K562 (cell line): ENCODE measurements at regions not wholly inside any gene's neighbourhood (a gene's known extent, or its start where the extent isn't known, plus 50 kb on each side); places are given as distances from the start of the nearest gene placed in this dataset.

Experiments used
- ATAC-seq: fragments of 200-7000 bp; cut with Tn5 transposase; 3 replicates; pipeline ENCODE4 v1.9.1; 2020; ENCODE audit warnings: moderate library complexity
- BruUV-seq: library from RNA; stranded (reverse); fragments of 400-500 nt; replicated peaks from 2 replicates; lab custom pipeline; 2021; lab: Mats Ljungman, UMichigan
- CTCF ChIA-PET: fragments of 300-600 bp; formaldehyde crosslinking; extraction: SDS; loops from one replicate; lab custom pipeline; 2021; ENCODE audit warnings: low intra/inter-chr PET ratio; lab: Yijun Ruan, JAX
- POLR2A ChIA-PET: fragments of 300-600, 350-650 bp; sonication (Branson Sonifier 250); formaldehyde crosslinking; extraction: SDS; loops from one replicate; lab custom pipeline; 2021; ENCODE audit warnings: antibody characterized with exemption, inconsistent platforms; lab: Yijun Ruan, JAX
- DNase-seq, 4 experiments: peaks; one replicate each; pipeline versions ENCODE4 v3.0.0 to v3.0.0-alpha.2; 2011 to 2018; ENCODE audit warnings: low spot score in 3 of 4, mixed read lengths in 3 of 4; ENCODE audit errors: extremely low read depth in 1 of 4
- FAIRE-seq: peaks from 2 replicates; lab custom pipeline; 2011; peaks lifted over from hg19 to GRCh38; lab: Jason Lieb, UNC
- H2AFZ ChIP-seq: 2 replicates; pipeline ENCODE4 v1.6.0; 2011; ENCODE audit warnings: low read depth, low read length, control low read depth, inconsistent platforms
- H3K27ac ChIP-seq: fragments of 200-600 bp; 3 replicates; pipeline ENCODE4 v1.8.0; 2011; ENCODE audit warnings: low read depth, mild to moderate bottlenecking, control low read depth, inconsistent platforms, low read length, moderate library complexity, mixed read lengths; ENCODE audit errors: extremely low read depth
- H3K27me3 ChIP-seq, 2 experiments: fragments of 300-600 bp in 1 of 2; 2 replicates in 1 of 2; 3 replicates in 1 of 2; pipeline versions ENCODE4 v1.6.0 to v1.8.0; 2011; ENCODE audit warnings: inconsistent platforms in 2 of 2, low read length in 2 of 2, mild to moderate bottlenecking in 1 of 2, mixed read lengths in 1 of 2, moderate library complexity in 1 of 2; ENCODE audit not compliant: control insufficient read depth in 2 of 2, insufficient read depth in 2 of 2
- H3K36me3 ChIP-seq: fragments of 300-600 bp; 3 replicates; pipeline ENCODE4 v1.8.0; 2011; ENCODE audit warnings: mild to moderate bottlenecking, low read length, inconsistent platforms; ENCODE audit not compliant: control insufficient read depth, insufficient read depth
- H3K4me1 ChIP-seq, 2 experiments: fragments of 200-600 bp in 1 of 2; replicated peaks in 1 of 2; 2 replicates in 1 of 2; 3 replicates in 1 of 2; pipeline versions ENCODE4 v1.5.1 to v1.8.0; 2011; ENCODE audit warnings: inconsistent platforms in 2 of 2, low read length in 2 of 2, mild to moderate bottlenecking in 1 of 2, mixed read lengths in 1 of 2, moderate library complexity in 1 of 2; ENCODE audit not compliant: control insufficient read depth in 2 of 2, insufficient read depth in 2 of 2
- H3K4me2 ChIP-seq: 2 replicates; pipeline ENCODE4 v1.6.1; 2011; ENCODE audit warnings: low read length, control low read depth, inconsistent platforms, mixed read lengths; ENCODE audit not compliant: insufficient read depth
- H3K4me3 ChIP-seq: fragments of 200-600 bp; sonication (generic), shearing (Covaris generic); 2 replicates; pipeline ENCODE4 v1.5.1; 2016; ENCODE audit warnings: control low read depth, inconsistent platforms
- H3K79me2 ChIP-seq: fragments of 200-600 bp; 3 replicates; pipeline ENCODE4 v1.8.0; 2011; ENCODE audit warnings: low read length, inconsistent platforms; ENCODE audit not compliant: control insufficient read depth, insufficient read depth
- H3K9ac ChIP-seq, 2 experiments: 2 replicates each; pipeline versions ENCODE4 v1.6.0 to v1.6.1; 2011; ENCODE audit warnings: low read depth in 2 of 2, low read length in 2 of 2, control low read depth in 1 of 2, inconsistent platforms in 1 of 2, mild to moderate bottlenecking in 1 of 2, mixed read lengths in 1 of 2; ENCODE audit not compliant: insufficient read depth in 1 of 2
- H3K9me1 ChIP-seq: one replicate; pipeline ENCODE4 v1.6.0; 2011; ENCODE audit warnings: inconsistent platforms, mild to moderate bottlenecking, low read length, moderate library complexity; ENCODE audit not compliant: control insufficient read depth, insufficient read depth
- H3K9me3 ChIP-seq: replicated peaks from 2 replicates; pipeline ENCODE4 v1.5.1; 2011; ENCODE audit warnings: low read depth, low read length, inconsistent platforms; ENCODE audit not compliant: control insufficient read depth, insufficient read depth
- H4K20me1 ChIP-seq: replicated peaks from 2 replicates; pipeline ENCODE4 v1.6.1; 2011; ENCODE audit warnings: low read length, inconsistent platforms, mixed read lengths; ENCODE audit not compliant: control insufficient read depth, insufficient read depth
- BMI1 ChIP-seq: fragments of 150-350 bp; IDR thresholded peaks from 2 replicates; pipeline ENCODE4 v1.6.1; 2014; ENCODE audit warnings: low read length
- HEY1 ChIP-seq: fragments of 250-450 bp; sonication (Bioruptor Pico); IDR thresholded peaks from 2 replicates; pipeline ENCODE4 v1.5.0; 2020; ENCODE audit warnings: mild to moderate bottlenecking, moderate library complexity, borderline replicate concordance
- HNRNPK ChIP-seq: fragments of 200-400 bp; formaldehyde crosslinking; IDR thresholded peaks from one replicate; pipeline ENCODE4 v1.6.1; 2018; ENCODE audit warnings: mild to moderate bottlenecking, low read depth, low read length; ENCODE audit not compliant: poor library complexity, severe bottlenecking
- HOMEZ ChIP-seq: fragments of 250-450 bp; sonication (Bioruptor Pico); IDR thresholded peaks from 2 replicates; pipeline ENCODE4 v1.4.0; 2020; ENCODE audit warnings: mild to moderate bottlenecking, moderate library complexity
- IRF1 ChIP-seq: sonication (generic); formaldehyde crosslinking; IDR thresholded peaks from 2 replicates; pipeline ENCODE4 v1.8.0; 2022; ENCODE audit warnings: missing genetic modification reagents, mild to moderate bottlenecking, borderline replicate concordance
- NFYB ChIP-seq: IDR thresholded peaks from 2 replicates; pipeline ENCODE4 v1.6.1; 2011; ENCODE audit warnings: mild to moderate bottlenecking, moderate library complexity; ENCODE audit not compliant: insufficient read length; ENCODE audit errors: extremely low read depth
- NR2C2 ChIP-seq, 2 experiments: fragments of 200-800 bp in 1 of 2; sonication (Bioruptor generic) in 1 of 2; sonication (generic) in 1 of 2; formaldehyde crosslinking in 1 of 2; IDR thresholded peaks; 2 replicates each; pipeline versions ENCODE4 v1.6.1 to v1.8.0; 2016 to 2022; ENCODE audit warnings: mild to moderate bottlenecking in 1 of 2, missing compliant biosample characterization in 1 of 2, missing genetic modification characterization in 1 of 2, missing genetic modification reagents in 1 of 2
- NR3C1 ChIP-seq: sonication (generic); formaldehyde crosslinking; IDR thresholded peaks from 2 replicates; pipeline ENCODE4 v1.8.1; 2022; ENCODE audit warnings: missing genetic modification reagents
- PURB ChIP-seq: sonication (generic); formaldehyde crosslinking; IDR thresholded peaks from 2 replicates; pipeline ENCODE4 v1.9.0; 2021; ENCODE audit warnings: low read depth, mild to moderate bottlenecking, missing genetic modification reagents
- SRSF1 ChIP-seq: fragments of 200-400 bp; formaldehyde crosslinking; IDR thresholded peaks from 2 replicates; pipeline ENCODE4 v1.6.1; 2017; ENCODE audit warnings: mild to moderate bottlenecking, low read depth, low read length, moderate library complexity
- USF2 ChIP-seq: sonication (generic); formaldehyde crosslinking; IDR thresholded peaks from 2 replicates; pipeline ENCODE4 v1.5.0; 2020; ENCODE audit warnings: missing genetic modification reagents
- ZBED1 ChIP-seq: IDR thresholded peaks from 2 replicates; pipeline ENCODE4 v1.6.1; 2014
- ZNF197 ChIP-seq: fragments of 200-800 bp; sonication (Bioruptor generic); IDR thresholded peaks from 2 replicates; pipeline ENCODE4 v1.6.1; 2016; ENCODE audit warnings: low read depth, missing genetic modification characterization, missing compliant biosample characterization
- ZNF217 ChIP-seq: sonication (generic); formaldehyde crosslinking; IDR thresholded peaks from 2 replicates; pipeline ENCODE4 v1.8.0; 2022; ENCODE audit warnings: mild to moderate bottlenecking, missing genetic modification reagents
- ZNF347 ChIP-seq: fragments of 450-650 bp; formaldehyde crosslinking; IDR thresholded peaks from 2 replicates; pipeline ENCODE4 v1.4.0; 2020; ENCODE audit warnings: low read depth, mild to moderate bottlenecking, moderate library complexity
- ZNF398 ChIP-seq: fragments of 250-450 bp; sonication (Bioruptor Pico); IDR thresholded peaks from 2 replicates; pipeline ENCODE4 v1.8.0; 2021; ENCODE audit warnings: moderate library complexity, mild to moderate bottlenecking, inconsistent platforms
- WGBS: fragments of 100-300 bp; shearing (Covaris generic); methylation state at CpG from one replicate; pipeline ENCODE4 v1.1.6; 2016; ENCODE audit warnings: low coverage, mixed read lengths; ENCODE audit not compliant: insufficient coverage; ENCODE audit errors: missing lambda C conversion rate; 5-methylcytosine and 5-hydroxymethylcytosine counted together
- in situ Hi-C: fragments of 300-500 bp; cut with MboI; formaldehyde crosslinking; loops from 4 replicates; pipeline ENCODE4 v1.15.0; 2018; ENCODE audit warnings: inconsistent platforms, mixed read lengths
- intact Hi-C: fragments of 100-400 bp; cut with micrococcal nuclease; formaldehyde crosslinking; loops from 2 replicates; pipeline ENCODE4 v1.14.2; 2022

- TF ChIP-seq ZNF398 (CRISPR knock-in tag) (no peak), ZBED1 (no peak), ZNF347 (CRISPR knock-in tag) (no peak)
Measured at GRCh38 chr2:176680916-176681516, 411.8 kb downstream of the MTX2 start (continued).

GRCh38 chr2:176681584-176682115 is 412.4 kb downstream of the MTX2 start:
- no peak for FAIRE-seq
- ChIA-PET CTCF (no interaction called here), POLR2A (interaction anchor here (1.7 kb wide), 1 partner anchor 14 kb away, joined by 6 read pairs; no protein-coding TSS in a partner anchor)
- H4K20me1 ChIP-seq, result no peaks in the 10 kb centered on the region
- no peaks in the 10 kb centered on the region for H3K27me3 ChIP-seq
- WGBS, result 14% methylated on average over 1 of the region's 1 CpG
- no peak for ATAC-seq
- in situ Hi-C loops (no loop called here), intact Hi-C loops (no loop called here)
- no peaks in the 10 kb centered on the region for H3K36me3 ChIP-seq
- no peak overlapping the region for H3K9ac ChIP-seq
- no peaks in the 10 kb centered on the region for H3K79me2 ChIP-seq
- H3K4me1 ChIP-seq, result no peaks in the 10 kb centered on the region
- no peak overlapping the region for H2AFZ ChIP-seq
- no peak overlapping the region for H3K4me2 ChIP-seq
- no peak for DNase-seq
- H3K9me3 ChIP-seq, result no peaks in the 10 kb centered on the region
- no peak overlapping the region for H3K4me3 ChIP-seq
- H3K27ac ChIP-seq, result no peak overlapping the region
- no TSS peak for BruUV-seq
- H3K9me1 ChIP-seq, result no peaks in the 10 kb centered on the region
- TF ChIP-seq HNRNPK (no peak), HOMEZ (CRISPR knock-in tag) (no peak), NR3C1 (CRISPR knock-in tag) (no peak), ZNF197 (CRISPR knock-in tag) (no peak), NFYB (no peak), USF2 (no peak), BMI1 (no peak), ZNF217 (CRISPR knock-in tag) (no peak), PURB (CRISPR knock-in tag) (no peak), IRF1 (CRISPR knock-in tag) (no peak), NR2C2 (CRISPR knock-in tag; IDR thresholded peaks at IDR 0.05) (no peak), NR2C2 (tag; IDR thresholded peaks at IDR 0.05) (no peak), SRSF1 (no peak), HEY1 (CRISPR knock-in tag) (no peak)
